CD14-positive monocyte (primary cell): ENCODE measurements at regions not wholly inside any gene's neighbourhood (a gene's known extent, or its start where the extent isn't known, plus 50 kb on each side); places are given as distances from the start of the nearest gene placed in this dataset.

Source experiments
- DNase-seq, 3 donors: peaks; one replicate each; pipeline ENCODE4 v3.0.0-alpha.2; 2011 to 2022
- H2AFZ ChIP-seq: 2 replicates; pipeline ENCODE4 v1.6.0; 2012; ENCODE audit warnings: mild to moderate bottlenecking, low read depth, low read length, inconsistent platforms; ENCODE audit not compliant: insufficient read depth, poor library complexity, severe bottlenecking
- H3K27ac ChIP-seq, 2 donors: 1 replicate in 1 of 2; 2 replicates in 1 of 2; pipeline ENCODE4 v1.5.1; 2012 to 2013; ENCODE audit warnings: low read length in 2 of 2, control low read depth in 1 of 2, inconsistent platforms in 1 of 2, low read depth in 1 of 2, mild to moderate bottlenecking in 1 of 2
- H3K27me3 ChIP-seq, 2 donors: one replicate each; pipeline versions ENCODE4 v1.6.0 to v1.6.1; 2011 to 2013; ENCODE audit warnings: low read length in 2 of 2; ENCODE audit not compliant: control insufficient read depth in 2 of 2, insufficient read depth in 2 of 2
- H3K36me3 ChIP-seq, 2 donors: replicated peaks in 1 of 2; 1 replicate in 1 of 2; 2 replicates in 1 of 2; pipeline versions ENCODE4 v1.5.1 to v1.6.1; 2012 to 2013; ENCODE audit warnings: low read length in 2 of 2, control low read depth in 1 of 2, inconsistent platforms in 1 of 2, mild to moderate bottlenecking in 1 of 2; ENCODE audit not compliant: insufficient read depth in 2 of 2, control insufficient read depth in 1 of 2
- H3K4me1 ChIP-seq, 2 donors: 1 replicate in 1 of 2; 2 replicates in 1 of 2; pipeline versions ENCODE4 v1.5.1 to v1.6.1; 2012 to 2013; ENCODE audit warnings: low read length in 2 of 2, control low read depth in 1 of 2, inconsistent platforms in 1 of 2, mild to moderate bottlenecking in 1 of 2, moderate library complexity in 1 of 2; ENCODE audit not compliant: insufficient read depth in 2 of 2, control insufficient read depth in 1 of 2
- H3K4me2 ChIP-seq: replicated peaks from 2 replicates; pipeline ENCODE3; 2012; ENCODE audit warnings: low read length, moderate library complexity, mild to moderate bottlenecking; ENCODE audit not compliant: poor library complexity, severe bottlenecking; ENCODE audit errors: extremely low read depth
- H3K4me3 ChIP-seq, 3 experiments: fragments of 200-600 bp in 1 of 3; sonication (generic) in 1 of 3; replicated peaks in 1 of 3; 1 replicate in 2 of 3; 2 replicates in 1 of 3; pipeline ENCODE4 v1.5.1; 2011 to 2013; ENCODE audit warnings: low read length in 3 of 3, mild to moderate bottlenecking in 3 of 3, control low read depth in 2 of 3, low read depth in 2 of 3, inconsistent platforms in 1 of 3, moderate library complexity in 1 of 3
- H3K79me2 ChIP-seq: 2 replicates; pipeline ENCODE4 v1.6.0; 2012; ENCODE audit warnings: mild to moderate bottlenecking, control low read depth, inconsistent platforms, low read length, moderate library complexity; ENCODE audit not compliant: insufficient read depth
- H3K9ac ChIP-seq: 2 replicates; pipeline ENCODE4 v1.6.0; 2017; ENCODE audit warnings: low read length, mild to moderate bottlenecking; ENCODE audit not compliant: insufficient read depth, poor library complexity, severe bottlenecking
- H3K9me3 ChIP-seq, 2 donors: replicated peaks in 1 of 2; 1 replicate in 1 of 2; 2 replicates in 1 of 2; pipeline versions ENCODE4 v1.5.1 to v1.6.1; 2012 to 2013; ENCODE audit warnings: low read length in 2 of 2, control low read depth in 1 of 2; ENCODE audit not compliant: control insufficient read depth in 1 of 2, insufficient read depth in 1 of 2
- H4K20me1 ChIP-seq: 2 replicates; pipeline ENCODE4 v1.6.0; 2012; ENCODE audit warnings: mild to moderate bottlenecking, low read length, control low read depth, moderate library complexity; ENCODE audit not compliant: insufficient read depth
- H3K27ac Mint-ChIP-seq, 7 donors: one replicate each; pipeline ENCODE4 v1.8.0; 2020; ENCODE audit warnings: mild to moderate bottlenecking in 7 of 7, mixed read lengths in 7 of 7, moderate library complexity in 6 of 7, inconsistent platforms in 2 of 7
- H3K27me3 Mint-ChIP-seq, 3 donors: one replicate each; pipeline ENCODE4 v1.8.0; 2021 to 2022; ENCODE audit warnings: low read depth in 3 of 3, mild to moderate bottlenecking in 3 of 3, mixed read lengths in 3 of 3, moderate library complexity in 3 of 3, inconsistent platforms in 1 of 3
- H3K36me3 Mint-ChIP-seq, 2 donors: one replicate each; pipeline ENCODE4 v1.8.0; 2020; ENCODE audit warnings: mixed read lengths in 2 of 2, inconsistent platforms in 1 of 2, mild to moderate bottlenecking in 1 of 2
- H3K4me1 Mint-ChIP-seq: one replicate; pipeline ENCODE4 v1.8.0; 2020; ENCODE audit warnings: mild to moderate bottlenecking, mixed read lengths
- H3K4me3 Mint-ChIP-seq, 2 donors: one replicate each; pipeline ENCODE4 v1.8.0; 2020; ENCODE audit warnings: mild to moderate bottlenecking in 2 of 2, mixed read lengths in 2 of 2, moderate library complexity in 1 of 2
- H3K9me3 Mint-ChIP-seq, 7 donors: one replicate each; pipeline ENCODE4 v1.8.0; 2020 to 2022; ENCODE audit warnings: mixed read lengths in 7 of 7, mild to moderate bottlenecking in 6 of 7, moderate library complexity in 6 of 7, inconsistent platforms in 2 of 7
- WGBS: methylation state at CpG from one replicate; pipeline ENCODE4 v1.1.5; 2013; ENCODE audit warnings: missing lambda C conversion rate; ENCODE audit not compliant: insufficient coverage; 5-methylcytosine and 5-hydroxymethylcytosine counted together
- intact Hi-C, 2 donors: fragments of 100-400 bp; cut with micrococcal nuclease; formaldehyde crosslinking; loops; one replicate each; pipeline versions ENCODE4 v1.15.0 to v1.15.1; 2023
- TF ChIP-seq, protein P1 (sequence below): fragments of 200-600 bp; IDR thresholded peaks from one replicate; pipeline ENCODE4 v1.8.0; 2022; ENCODE audit warnings: antibody characterized with exemption, mild to moderate bottlenecking

DNA sequence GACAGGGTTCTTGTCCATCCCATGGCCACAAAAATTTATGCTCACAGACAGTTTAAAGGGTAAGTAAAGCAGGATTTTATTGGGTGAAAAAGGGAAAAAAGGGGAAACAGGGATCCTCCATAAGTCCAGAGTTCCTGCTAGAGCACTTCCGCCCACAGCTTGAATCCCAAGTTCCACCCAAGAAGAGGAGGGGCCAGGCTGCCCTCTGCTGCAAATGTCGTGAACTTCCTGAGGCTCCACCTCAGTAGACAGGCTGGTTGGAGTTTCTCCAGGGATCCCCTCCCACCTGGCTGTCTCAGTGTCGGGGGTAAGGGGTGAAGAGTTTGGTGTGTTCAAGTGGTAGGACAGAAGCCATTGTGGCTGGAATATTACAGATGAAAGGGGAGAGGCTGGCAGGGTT lies 275.0 kb upstream of the SGCD start:
- Mint-ChIP-seq H3K27ac (no peak overlapping the region), H3K4me1 (no peaks in the 10 kb centered on the region)
- 71% methylated on average over 1 of the region's 3 CpGs for WGBS

DNA sequence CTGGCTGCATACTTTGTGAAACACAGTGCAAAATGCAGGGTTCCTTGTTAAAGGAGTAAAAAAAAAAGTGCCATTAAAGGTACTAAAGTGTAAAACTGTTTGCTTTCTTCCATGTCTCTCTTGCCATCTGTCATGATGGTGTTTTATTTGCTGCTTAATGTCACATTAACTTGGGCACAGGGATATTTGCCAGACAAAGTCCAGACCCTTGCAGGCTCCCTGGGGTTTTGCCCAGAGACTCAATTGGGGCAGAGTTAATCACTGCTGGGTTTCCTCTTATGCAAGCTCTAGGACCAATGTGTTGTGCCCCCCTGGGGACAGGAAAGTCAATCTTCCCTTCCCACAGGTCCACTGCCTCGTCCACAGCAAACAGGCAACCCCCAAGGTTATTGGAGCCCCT lies 274.3 kb upstream of the SGCD start:
- Histone ChIP-seq H3K27me3 (no peaks in the 10 kb centered on the region), H3K79me2 (no peaks in the 10 kb centered on the region), H3K4me1 (no peaks in the 10 kb centered on the region), H3K27ac (no peak overlapping the region), H3K36me3 (no peaks in the 10 kb centered on the region), H4K20me1 (no peaks in the 10 kb centered on the region), H2AFZ (no peak overlapping the region), H3K9ac (no peak overlapping the region), H3K4me3 (no peak overlapping the region), H3K9me3 (peaks cover 0 to 5% of the 10 kb centered on the region in 2 donors), H3K4me2 (no peak overlapping the region)
- H3K27me3 Mint-ChIP-seq, result no peaks in the 10 kb centered on the region
- intact Hi-C loops, result no loop called here
- H3K27ac Mint-ChIP-seq, result no peak overlapping the region
- peaks cover 0 to 9% (median 2%) of the 10 kb centered on the region in 7 donors for H3K9me3 Mint-ChIP-seq
- H3K4me3 Mint-ChIP-seq, result no peak overlapping the region
- no peaks in the 10 kb centered on the region for H3K4me1 Mint-ChIP-seq
- WGBS, result no CpG with 5 or more reads among the region's 1 CpG
- no peaks in the 10 kb centered on the region for H3K36me3 Mint-ChIP-seq
- no peak for DNase-seq
- TF ChIP-seq, protein P1, sequence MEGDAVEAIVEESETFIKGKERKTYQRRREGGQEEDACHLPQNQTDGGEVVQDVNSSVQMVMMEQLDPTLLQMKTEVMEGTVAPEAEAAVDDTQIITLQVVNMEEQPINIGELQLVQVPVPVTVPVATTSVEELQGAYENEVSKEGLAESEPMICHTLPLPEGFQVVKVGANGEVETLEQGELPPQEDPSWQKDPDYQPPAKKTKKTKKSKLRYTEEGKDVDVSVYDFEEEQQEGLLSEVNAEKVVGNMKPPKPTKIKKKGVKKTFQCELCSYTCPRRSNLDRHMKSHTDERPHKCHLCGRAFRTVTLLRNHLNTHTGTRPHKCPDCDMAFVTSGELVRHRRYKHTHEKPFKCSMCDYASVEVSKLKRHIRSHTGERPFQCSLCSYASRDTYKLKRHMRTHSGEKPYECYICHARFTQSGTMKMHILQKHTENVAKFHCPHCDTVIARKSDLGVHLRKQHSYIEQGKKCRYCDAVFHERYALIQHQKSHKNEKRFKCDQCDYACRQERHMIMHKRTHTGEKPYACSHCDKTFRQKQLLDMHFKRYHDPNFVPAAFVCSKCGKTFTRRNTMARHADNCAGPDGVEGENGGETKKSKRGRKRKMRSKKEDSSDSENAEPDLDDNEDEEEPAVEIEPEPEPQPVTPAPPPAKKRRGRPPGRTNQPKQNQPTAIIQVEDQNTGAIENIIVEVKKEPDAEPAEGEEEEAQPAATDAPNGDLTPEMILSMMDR, result no peak

More for the DNA sequence above, 275.0 kb upstream of the SGCD start:
- peaks cover 0 to 9% (median 3%) of the 10 kb centered on the region in 7 donors for H3K9me3 Mint-ChIP-seq
- Histone ChIP-seq H3K4me1 (no peaks in the 10 kb centered on the region), H2AFZ (no peak overlapping the region), H3K9me3 (peaks cover 0 to 5% of the 10 kb centered on the region in 2 donors), H3K79me2 (no peaks in the 10 kb centered on the region), H3K27ac (no peak overlapping the region), H4K20me1 (no peaks in the 10 kb centered on the region), H3K4me3 (no peak overlapping the region), H3K36me3 (no peaks in the 10 kb centered on the region), H3K27me3 (no peaks in the 10 kb centered on the region), H3K4me2 (no peak overlapping the region), H3K9ac (no peak overlapping the region)
- H3K4me3 Mint-ChIP-seq, result no peak overlapping the region
- H3K36me3 Mint-ChIP-seq, result no peaks in the 10 kb centered on the region
- TF ChIP-seq, protein P1, result no peak
- H3K27me3 Mint-ChIP-seq, result no peaks in the 10 kb centered on the region
- intact Hi-C loops, result no loop called here
- no peak for DNase-seq
